ENCODE measurements at regions not wholly inside any gene's neighbourhood (a gene's known extent, or its start where the extent isn't known, plus 50 kb on each side); places are given as distances from the start of the nearest gene placed in this dataset.

DNA sequence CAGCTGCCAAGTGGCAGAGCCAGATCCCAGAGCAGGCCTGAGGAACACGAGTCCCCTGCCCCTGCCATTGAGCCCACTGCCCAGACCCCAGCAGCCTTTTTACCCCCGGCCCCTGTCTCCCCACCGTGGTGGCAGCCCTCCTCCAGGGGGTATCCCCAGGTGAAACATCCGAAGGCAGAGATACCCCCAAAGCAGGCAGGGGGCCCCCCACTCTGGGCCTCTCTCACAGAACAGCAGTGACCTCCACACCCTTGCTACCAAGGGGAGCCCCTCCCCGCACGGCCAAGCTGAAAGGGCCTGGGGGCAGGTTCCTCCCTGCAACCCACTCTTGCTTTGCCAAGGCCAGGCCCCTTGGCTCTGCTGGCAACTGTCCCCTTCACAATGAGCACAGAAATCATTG, 142.2 kb downstream of the ENGASE start:
- no peak for TF ChIP-seq CTCF (IDR thresholded peaks at IDR 0.05; ENCODE audit: insufficient read depth, low read length, poor library complexity, severe bottlenecking)
- no peak for TF ChIP-seq EZH2phosphoT487 (conservative IDR thresholded peaks at IDR 0.05; ENCODE audit: low read length)

Measured in SU-DHL-6 (cell line).